ENCODE measurements at regions not wholly inside any gene's neighbourhood (a gene's known extent, or its start where the extent isn't known, plus 50 kb on each side); places are given as distances from the start of the nearest gene placed in this dataset.
A peak's percentile ranks its signal among the peaks of the same experiment; 100 is the strongest.

DNA sequence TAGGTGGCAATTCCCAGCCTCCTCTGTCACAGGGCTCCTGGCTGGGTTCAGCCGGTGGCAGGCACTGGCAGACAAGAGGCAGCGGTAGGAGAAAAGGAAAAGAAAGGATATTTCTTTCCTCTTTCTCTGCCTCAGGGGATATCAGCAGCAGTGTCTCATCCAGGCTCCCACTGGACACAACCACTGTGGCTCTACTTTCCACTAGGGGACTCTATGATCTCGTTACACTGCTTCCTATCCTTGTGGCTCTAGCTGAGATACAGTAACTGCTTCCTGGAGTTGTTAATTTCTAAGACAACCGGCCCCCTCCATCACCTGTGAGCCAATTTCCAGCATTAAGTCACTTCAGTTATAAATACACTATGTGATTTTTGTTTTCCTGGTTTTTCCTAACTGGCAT is 102.0 kb upstream of the LRFN2 start:
- no peak for ATAC-seq
- H3K9me3 ChIP-seq, result no peaks in the 10 kb centered on the region
- peaks cover 6% of the 10 kb centered on the region for H3K27me3 ChIP-seq
- DNase-seq, result no peak
- H3K27ac ChIP-seq, result no peak overlapping the region
- no peaks in the 10 kb centered on the region for H3K36me3 ChIP-seq
- TF ChIP-seq, protein P1, sequence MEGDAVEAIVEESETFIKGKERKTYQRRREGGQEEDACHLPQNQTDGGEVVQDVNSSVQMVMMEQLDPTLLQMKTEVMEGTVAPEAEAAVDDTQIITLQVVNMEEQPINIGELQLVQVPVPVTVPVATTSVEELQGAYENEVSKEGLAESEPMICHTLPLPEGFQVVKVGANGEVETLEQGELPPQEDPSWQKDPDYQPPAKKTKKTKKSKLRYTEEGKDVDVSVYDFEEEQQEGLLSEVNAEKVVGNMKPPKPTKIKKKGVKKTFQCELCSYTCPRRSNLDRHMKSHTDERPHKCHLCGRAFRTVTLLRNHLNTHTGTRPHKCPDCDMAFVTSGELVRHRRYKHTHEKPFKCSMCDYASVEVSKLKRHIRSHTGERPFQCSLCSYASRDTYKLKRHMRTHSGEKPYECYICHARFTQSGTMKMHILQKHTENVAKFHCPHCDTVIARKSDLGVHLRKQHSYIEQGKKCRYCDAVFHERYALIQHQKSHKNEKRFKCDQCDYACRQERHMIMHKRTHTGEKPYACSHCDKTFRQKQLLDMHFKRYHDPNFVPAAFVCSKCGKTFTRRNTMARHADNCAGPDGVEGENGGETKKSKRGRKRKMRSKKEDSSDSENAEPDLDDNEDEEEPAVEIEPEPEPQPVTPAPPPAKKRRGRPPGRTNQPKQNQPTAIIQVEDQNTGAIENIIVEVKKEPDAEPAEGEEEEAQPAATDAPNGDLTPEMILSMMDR (IDR thresholded peaks at IDR 0.05), result no peak
- H3K4me3 ChIP-seq, result no peak overlapping the region
- intact Hi-C loops (cut with DNase I), result no loop called here
- no peaks in the 10 kb centered on the region for H3K4me1 ChIP-seq

DNA sequence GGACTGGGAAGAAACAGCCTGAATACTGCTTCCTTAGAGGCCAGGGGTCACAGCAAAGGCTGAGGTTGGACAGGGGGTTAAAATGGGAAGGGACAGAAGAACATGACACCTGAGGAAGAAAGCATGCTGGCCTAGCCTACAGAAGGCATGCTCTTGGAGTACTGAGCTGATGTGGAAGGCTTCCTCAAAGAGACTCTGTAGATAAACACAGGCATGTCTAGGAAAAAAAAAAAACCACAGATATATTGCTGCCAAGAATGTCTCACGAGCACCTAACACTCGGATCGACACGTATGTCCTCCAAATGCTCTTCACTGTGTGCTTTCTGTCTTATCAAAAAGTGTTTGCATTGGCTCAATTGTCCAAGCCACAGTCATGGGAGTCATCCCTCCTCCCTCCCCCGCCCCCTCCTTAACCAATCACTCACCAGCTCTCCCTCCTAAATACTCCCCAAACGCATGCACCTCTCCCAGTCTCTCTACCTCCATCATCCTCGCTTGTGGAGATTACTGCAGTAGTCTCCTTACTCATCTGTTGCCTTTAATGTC is 101.1 kb upstream of the LRFN2 start:
- peaks cover 6% of the 10 kb centered on the region for H3K27me3 ChIP-seq
- no peaks in the 10 kb centered on the region for H3K36me3 ChIP-seq
- TF ChIP-seq, protein P1 (IDR thresholded peaks at IDR 0.05), result no peak
- no peaks in the 10 kb centered on the region for H3K4me1 ChIP-seq
- H3K4me3 ChIP-seq, result no peak overlapping the region
- intact Hi-C loops (cut with DNase I), result no loop called here
- no peaks in the 10 kb centered on the region for H3K9me3 ChIP-seq
- H3K27ac ChIP-seq, result no peak overlapping the region
- DNase-seq, result no peak
- peak; percentile 29 for ATAC-seq

DNA sequence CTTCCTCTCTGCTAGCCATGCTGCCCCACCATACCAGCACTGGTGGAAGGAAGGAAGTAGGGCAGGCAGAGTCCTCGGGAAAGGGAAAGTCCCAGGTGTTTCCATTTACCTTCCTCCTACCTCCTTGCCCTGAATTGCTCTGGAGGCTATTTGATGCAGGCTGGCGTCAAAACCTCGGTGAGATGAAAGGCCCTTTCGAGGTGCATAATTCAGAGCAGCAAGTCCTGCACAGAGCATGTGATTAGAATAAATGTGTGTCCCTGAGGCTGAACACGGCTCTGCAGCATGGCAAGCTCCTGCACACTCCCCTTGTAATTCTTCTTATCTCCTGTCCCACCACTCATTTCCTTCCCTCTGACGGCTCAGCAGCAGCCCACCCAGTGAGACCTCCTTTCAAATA is 98.7 kb upstream of the LRFN2 start:
- TF ChIP-seq, protein P1 (IDR thresholded peaks at IDR 0.05), result no peak
- no peaks in the 10 kb centered on the region for H3K4me1 ChIP-seq
- intact Hi-C loops (cut with DNase I), result no loop called here
- no peaks in the 10 kb centered on the region for H3K9me3 ChIP-seq
- DNase-seq (no peak), ATAC-seq (no peak)
- no peak overlapping the region for H3K4me3 ChIP-seq
- H3K36me3 ChIP-seq, result no peaks in the 10 kb centered on the region
- H3K27ac ChIP-seq, result no peak overlapping the region
- H3K27me3 ChIP-seq, result peaks cover 6% of the 10 kb centered on the region

DNA sequence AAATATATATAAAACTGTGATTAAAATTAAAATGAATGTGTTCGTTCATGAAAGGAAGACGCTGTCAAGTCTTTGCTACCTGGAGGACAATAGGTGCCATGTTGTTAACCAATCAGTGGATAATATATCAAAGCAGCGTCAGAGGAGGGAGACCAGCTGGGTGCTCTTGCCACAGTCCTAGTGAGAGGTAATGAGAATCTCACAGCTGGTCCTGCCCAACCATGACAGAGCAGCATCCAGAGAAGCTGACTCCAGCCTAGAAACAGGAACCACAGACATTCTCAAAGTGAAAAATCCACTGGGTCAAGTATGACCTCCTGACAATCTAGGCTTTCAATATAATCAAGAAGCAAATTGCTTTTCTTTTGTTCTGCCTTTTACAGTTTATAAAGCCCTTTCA is 94.5 kb upstream of the LRFN2 start:
- intact Hi-C loops (cut with DNase I), result no loop called here

DNA sequence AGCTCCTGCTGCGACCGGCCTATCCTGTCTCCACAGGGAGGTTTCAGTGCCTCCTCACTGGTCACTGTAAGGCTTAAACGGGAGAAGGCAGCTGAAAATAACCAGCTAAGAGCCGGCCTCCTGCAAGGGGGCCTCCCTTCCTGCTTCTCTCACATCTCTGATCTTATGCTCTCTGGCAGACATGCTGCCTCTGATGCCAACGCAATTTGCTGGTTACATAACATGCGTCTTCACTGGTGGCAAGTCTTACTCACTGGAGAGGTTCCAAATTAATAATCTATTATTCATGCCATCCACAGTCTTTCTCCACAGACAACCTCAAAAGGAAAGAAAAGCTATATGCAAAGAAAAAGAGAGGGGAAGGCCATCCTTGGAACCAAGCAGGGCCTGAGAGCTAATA is 91.8 kb upstream of the LRFN2 start:
- TF ChIP-seq, protein P1 (IDR thresholded peaks at IDR 0.05), result no peak
- no peak overlapping the region for H3K27ac ChIP-seq
- ATAC-seq (no peak), DNase-seq (no peak)
- peaks cover 3% of the 10 kb centered on the region for H3K27me3 ChIP-seq
- no peak overlapping the region for H3K4me3 ChIP-seq
- intact Hi-C loops (cut with DNase I), result no loop called here
- no peaks in the 10 kb centered on the region for H3K4me1 ChIP-seq
- no peaks in the 10 kb centered on the region for H3K36me3 ChIP-seq
- no peaks in the 10 kb centered on the region for H3K9me3 ChIP-seq

More for the DNA sequence above, 94.5 kb upstream of the LRFN2 start:
- TF ChIP-seq, protein P1 (IDR thresholded peaks at IDR 0.05), result no peak
- no peak for DNase-seq
- Histone ChIP-seq H3K27me3 (peaks cover 10% of the 10 kb centered on the region), H3K9me3 (no peaks in the 10 kb centered on the region), H3K4me1 (no peaks in the 10 kb centered on the region), H3K36me3 (no peaks in the 10 kb centered on the region), H3K4me3 (no peak overlapping the region), H3K27ac (no peak overlapping the region)
- ATAC-seq, result no peak

DNA sequence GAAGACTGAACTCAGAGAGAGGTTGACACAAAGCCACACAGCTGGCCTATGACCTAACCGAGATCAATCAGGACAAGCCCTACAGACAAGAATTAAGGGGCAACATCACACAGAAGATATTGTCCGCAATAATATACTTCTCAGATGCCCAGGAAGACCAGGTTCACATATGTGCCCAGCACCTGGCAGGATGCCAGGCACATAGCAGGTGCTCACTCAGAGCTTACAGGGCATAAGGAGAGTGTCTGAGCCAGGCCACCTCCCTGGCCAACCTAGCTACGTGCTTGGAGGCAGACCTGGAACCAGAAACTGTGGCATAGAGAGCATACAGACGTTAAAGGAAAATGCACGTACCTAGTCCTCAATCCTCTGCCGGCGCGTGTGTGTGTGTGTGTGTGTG is 87.0 kb upstream of the LRFN2 start:
- peaks cover 5% of the 10 kb centered on the region for H3K27me3 ChIP-seq
- H3K4me3 ChIP-seq, result no peak overlapping the region
- intact Hi-C loops (cut with DNase I), result no loop called here
- DNase-seq, result no peak
- no peaks in the 10 kb centered on the region for H3K4me1 ChIP-seq
- no peaks in the 10 kb centered on the region for H3K36me3 ChIP-seq
- no peaks in the 10 kb centered on the region for H3K9me3 ChIP-seq
- ATAC-seq, result no peak
- TF ChIP-seq, protein P1 (IDR thresholded peaks at IDR 0.05), result no peak
- H3K27ac ChIP-seq, result no peak overlapping the region

Measured in upper lobe of right lung (tissue), 1 donor.